ENCODE measurements at regions not wholly inside any gene's neighbourhood (a gene's known extent, or its start where the extent isn't known, plus 50 kb on each side); places are given as distances from the start of the nearest gene placed in this dataset.
"Not testable (repeated sequence)": the region's sequence is repeated elsewhere in the genome, so short reads cannot be mapped to it uniquely, and the experiment has no call there.

DNA sequence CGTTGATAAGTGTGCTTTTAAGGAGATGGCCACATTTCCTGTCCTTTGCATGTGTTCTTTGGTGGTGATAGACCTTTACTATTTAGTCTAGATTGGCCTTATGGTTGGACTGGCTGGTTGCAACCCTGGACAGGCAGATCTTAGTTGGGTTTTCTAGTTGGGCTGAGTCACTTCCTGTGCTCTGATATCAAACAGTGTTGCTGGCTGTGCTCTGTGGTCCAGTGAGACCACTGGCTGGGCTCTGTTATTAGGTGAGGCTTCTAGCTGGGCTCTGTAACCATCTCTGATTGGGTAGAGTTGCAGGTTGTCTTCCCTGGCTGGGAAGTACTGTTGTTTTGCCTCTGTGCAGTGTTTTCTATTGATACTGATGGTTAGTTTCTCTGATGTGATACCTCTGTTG is 432.5 kb downstream of the LRRC70 start:
- Histone ChIP-seq H3K9me2 (ENCODE audit: insufficient read depth, low read length) (no peaks in the 10 kb centered on the region), H3K79me2 (replicated peaks; ENCODE audit: insufficient read depth, low read length) (no peaks in the 10 kb centered on the region), H4K20me1 (ENCODE audit: insufficient read depth) (no peaks in the 10 kb centered on the region), H2AFZ (ENCODE audit: low read depth, low read length) (no peak overlapping the region), H3K9ac (ENCODE audit: low read length) (no peak overlapping the region), H3K9me3 (ENCODE audit: low read length) (no peaks in the 10 kb centered on the region), H3K36me3 (ENCODE audit: insufficient read depth, low read length) (no peaks in the 10 kb centered on the region), H3K4me2 (ENCODE audit: low read length) (no peak overlapping the region), H3F3A (ENCODE audit: insufficient read depth, low read length, poor library complexity, severe bottlenecking) (no peaks in the 10 kb centered on the region), H3K27ac (ENCODE audit: low read length) (no peak overlapping the region), H3K4me3 (ENCODE audit: low read length) (no peak overlapping the region), H3K27me3 (ENCODE audit: insufficient read depth, low read depth, low read length) (no peaks in the 10 kb centered on the region)
- TF ChIP-seq EZH2 (IDR thresholded peaks at IDR 0.05; ENCODE audit: borderline replicate concordance, insufficient read depth, low read length, poor library complexity, severe bottlenecking) (no peak), POLR2AphosphoS5 (IDR thresholded peaks at IDR 0.05) (no peak), SMC3 (conservative IDR thresholded peaks at IDR 0.05; ENCODE audit: poor library complexity) (no peak)

- H4K20me1 ChIP-seq (ENCODE audit: insufficient read depth) = no peaks in the 10 kb centered on the region
- no peaks in the 10 kb centered on the region for H3F3A ChIP-seq (ENCODE audit: insufficient read depth, low read length, poor library complexity, severe bottlenecking)
- H3K36me3 ChIP-seq (ENCODE audit: insufficient read depth, low read length) = no peaks in the 10 kb centered on the region
- H3K79me2 ChIP-seq (replicated peaks; ENCODE audit: insufficient read depth, low read length) = no peaks in the 10 kb centered on the region
- H3K4me2 ChIP-seq (ENCODE audit: low read length) = no peak overlapping the region
- H3K9ac ChIP-seq (ENCODE audit: low read length) = no peak overlapping the region
- H3K9me3 ChIP-seq (ENCODE audit: low read length) = no peaks in the 10 kb centered on the region
- no peak overlapping the region for H3K4me3 ChIP-seq (ENCODE audit: low read length)
- H2AFZ ChIP-seq (ENCODE audit: low read depth, low read length) = no peak overlapping the region
- H3K9me2 ChIP-seq (ENCODE audit: insufficient read depth, low read length) = no peaks in the 10 kb centered on the region
- no peak for TF ChIP-seq EZH2 (IDR thresholded peaks at IDR 0.05; ENCODE audit: borderline replicate concordance, insufficient read depth, low read length, poor library complexity, severe bottlenecking)
- TF ChIP-seq RAD21 (conservative IDR thresholded peaks at IDR 0.05) = no peak
- TF ChIP-seq TAF1 (IDR thresholded peaks at IDR 0.05; ENCODE audit: low read depth) = no peak
- TF ChIP-seq, protein P1, sequence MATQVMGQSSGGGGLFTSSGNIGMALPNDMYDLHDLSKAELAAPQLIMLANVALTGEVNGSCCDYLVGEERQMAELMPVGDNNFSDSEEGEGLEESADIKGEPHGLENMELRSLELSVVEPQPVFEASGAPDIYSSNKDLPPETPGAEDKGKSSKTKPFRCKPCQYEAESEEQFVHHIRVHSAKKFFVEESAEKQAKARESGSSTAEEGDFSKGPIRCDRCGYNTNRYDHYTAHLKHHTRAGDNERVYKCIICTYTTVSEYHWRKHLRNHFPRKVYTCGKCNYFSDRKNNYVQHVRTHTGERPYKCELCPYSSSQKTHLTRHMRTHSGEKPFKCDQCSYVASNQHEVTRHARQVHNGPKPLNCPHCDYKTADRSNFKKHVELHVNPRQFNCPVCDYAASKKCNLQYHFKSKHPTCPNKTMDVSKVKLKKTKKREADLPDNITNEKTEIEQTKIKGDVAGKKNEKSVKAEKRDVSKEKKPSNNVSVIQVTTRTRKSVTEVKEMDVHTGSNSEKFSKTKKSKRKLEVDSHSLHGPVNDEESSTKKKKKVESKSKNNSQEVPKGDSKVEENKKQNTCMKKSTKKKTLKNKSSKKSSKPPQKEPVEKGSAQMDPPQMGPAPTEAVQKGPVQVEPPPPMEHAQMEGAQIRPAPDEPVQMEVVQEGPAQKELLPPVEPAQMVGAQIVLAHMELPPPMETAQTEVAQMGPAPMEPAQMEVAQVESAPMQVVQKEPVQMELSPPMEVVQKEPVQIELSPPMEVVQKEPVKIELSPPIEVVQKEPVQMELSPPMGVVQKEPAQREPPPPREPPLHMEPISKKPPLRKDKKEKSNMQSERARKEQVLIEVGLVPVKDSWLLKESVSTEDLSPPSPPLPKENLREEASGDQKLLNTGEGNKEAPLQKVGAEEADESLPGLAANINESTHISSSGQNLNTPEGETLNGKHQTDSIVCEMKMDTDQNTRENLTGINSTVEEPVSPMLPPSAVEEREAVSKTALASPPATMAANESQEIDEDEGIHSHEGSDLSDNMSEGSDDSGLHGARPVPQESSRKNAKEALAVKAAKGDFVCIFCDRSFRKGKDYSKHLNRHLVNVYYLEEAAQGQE (IDR thresholded peaks at IDR 0.05; ENCODE audit: borderline replicate concordance) = no peak
- TF ChIP-seq SMC3 (conservative IDR thresholded peaks at IDR 0.05; ENCODE audit: poor library complexity) = no peak
- TF ChIP-seq, protein P2, sequence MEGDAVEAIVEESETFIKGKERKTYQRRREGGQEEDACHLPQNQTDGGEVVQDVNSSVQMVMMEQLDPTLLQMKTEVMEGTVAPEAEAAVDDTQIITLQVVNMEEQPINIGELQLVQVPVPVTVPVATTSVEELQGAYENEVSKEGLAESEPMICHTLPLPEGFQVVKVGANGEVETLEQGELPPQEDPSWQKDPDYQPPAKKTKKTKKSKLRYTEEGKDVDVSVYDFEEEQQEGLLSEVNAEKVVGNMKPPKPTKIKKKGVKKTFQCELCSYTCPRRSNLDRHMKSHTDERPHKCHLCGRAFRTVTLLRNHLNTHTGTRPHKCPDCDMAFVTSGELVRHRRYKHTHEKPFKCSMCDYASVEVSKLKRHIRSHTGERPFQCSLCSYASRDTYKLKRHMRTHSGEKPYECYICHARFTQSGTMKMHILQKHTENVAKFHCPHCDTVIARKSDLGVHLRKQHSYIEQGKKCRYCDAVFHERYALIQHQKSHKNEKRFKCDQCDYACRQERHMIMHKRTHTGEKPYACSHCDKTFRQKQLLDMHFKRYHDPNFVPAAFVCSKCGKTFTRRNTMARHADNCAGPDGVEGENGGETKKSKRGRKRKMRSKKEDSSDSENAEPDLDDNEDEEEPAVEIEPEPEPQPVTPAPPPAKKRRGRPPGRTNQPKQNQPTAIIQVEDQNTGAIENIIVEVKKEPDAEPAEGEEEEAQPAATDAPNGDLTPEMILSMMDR (IDR thresholded peaks at IDR 0.05; ENCODE audit: poor library complexity, severe bottlenecking) = no peak
- TF ChIP-seq EP300 (conservative IDR thresholded peaks at IDR 0.05; ENCODE audit: poor library complexity, severe bottlenecking) = no peak
- no peak for TF ChIP-seq POLR2AphosphoS5 (IDR thresholded peaks at IDR 0.05)
- TF ChIP-seq MXI1 (conservative IDR thresholded peaks at IDR 0.05; ENCODE audit: poor library complexity, severe bottlenecking) = no peak
- H3K27ac ChIP-seq (ENCODE audit: low read length) = no peak overlapping the region
- H3K27me3 ChIP-seq (ENCODE audit: insufficient read depth, low read depth, low read length) = no peaks in the 10 kb centered on the region
Observed at GRCh38 chr5:63008195-63008594, 429.6 kb downstream of the LRRC70 start.

GRCh38 chr5:62994842-62995241 is 416.2 kb downstream of the LRRC70 start:
- not testable (repeated sequence) for H3K36me3 ChIP-seq (ENCODE audit: insufficient read depth, low read length); H3K4me3 ChIP-seq (ENCODE audit: low read length); H2AFZ ChIP-seq (ENCODE audit: low read depth, low read length); H3K27me3 ChIP-seq (ENCODE audit: insufficient read depth, low read depth, low read length); H3K9me2 ChIP-seq (ENCODE audit: insufficient read depth, low read length); H4K20me1 ChIP-seq (ENCODE audit: insufficient read depth); H3K9ac ChIP-seq (ENCODE audit: low read length); H3K79me2 ChIP-seq (replicated peaks; ENCODE audit: insufficient read depth, low read length); H3F3A ChIP-seq (ENCODE audit: insufficient read depth, low read length, poor library complexity, severe bottlenecking); H3K4me2 ChIP-seq (ENCODE audit: low read length); H3K27ac ChIP-seq (ENCODE audit: low read length); H3K9me3 ChIP-seq (ENCODE audit: low read length)
